SIG-M5 (cell line): ENCODE measurements at regions not wholly inside any gene's neighbourhood (a gene's known extent, or its start where the extent isn't known, plus 50 kb on each side); places are given as distances from the start of the nearest gene placed in this dataset.

Source experiments
- DNase-seq: peaks from one replicate; lab custom pipeline; 2025; lab: John Stamatoyannopoulos, UW

GRCh38 chr16:64892835-64893785 lies 228.8 kb downstream of the CDH11 start:
- no peak for DNase-seq

GRCh38 chr16:64889446-64889845 lies 232.4 kb downstream of the CDH11 start:
- DNase-seq = no peak

- no peak for DNase-seq
These were observed 234.2 kb downstream of the CDH11 start for GRCh38 chr16:64887651-64888050.

GRCh38 chr16:64882078-64882784 lies 239.6 kb downstream of the CDH11 start:
- no peak for DNase-seq

- DNase-seq = no peak
These were observed 240.9 kb downstream of the CDH11 start for GRCh38 chr16:64880994-64881393.

DNA sequence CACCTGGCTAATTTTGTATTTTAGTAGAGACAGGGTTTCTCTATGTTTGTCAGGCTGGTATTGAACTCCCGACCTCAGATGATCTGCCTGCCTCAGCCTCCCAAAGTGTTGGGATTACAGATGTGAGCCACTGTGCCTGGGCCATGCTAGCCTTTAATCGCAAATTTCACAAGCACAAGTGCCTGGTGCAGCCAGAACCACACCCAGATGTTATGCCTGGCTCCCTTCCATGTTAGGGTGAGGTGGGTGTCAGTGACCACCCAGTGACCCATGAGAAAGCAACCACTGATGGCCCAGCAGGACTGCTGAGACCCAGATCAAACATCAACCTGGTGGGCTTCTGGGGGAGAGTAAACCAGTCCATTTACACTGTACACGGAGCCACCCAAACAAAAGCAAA lies 241.9 kb downstream of the CDH11 start:
- DNase-seq = no peak

GRCh38 chr16:64878940-64879339 lies 242.9 kb downstream of the CDH11 start:
- no peak for DNase-seq

- DNase-seq = no peak
These were observed 249.8 kb downstream of the CDH11 start for GRCh38 chr16:64872101-64872500.

DNA sequence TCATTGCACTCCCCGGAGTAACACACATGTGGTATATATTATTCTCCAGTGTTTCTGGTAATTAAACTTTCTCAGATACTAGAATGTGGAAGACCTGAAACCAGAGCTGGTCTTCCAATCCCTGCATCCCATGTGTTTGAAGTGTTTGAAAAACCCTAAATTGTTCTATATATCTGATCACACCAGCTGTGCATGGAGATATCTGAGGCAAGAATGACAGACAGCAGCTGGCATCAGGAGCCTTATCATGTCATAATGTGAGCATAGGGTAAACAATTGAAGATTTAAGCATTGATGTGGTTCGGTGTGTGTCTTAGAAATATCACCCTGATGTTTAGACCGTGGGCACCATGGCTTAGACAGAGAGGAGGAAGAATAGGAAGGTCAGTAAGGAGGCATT lies 251.0 kb downstream of the CDH11 start:
- DNase-seq = no peak

- DNase-seq = no peak
These were observed 252.1 kb downstream of the CDH11 start for GRCh38 chr16:64869781-64870180.

- no peak for DNase-seq
These were observed 255.8 kb downstream of the CDH11 start for GRCh38 chr16:64866021-64866420.

GRCh38 chr16:64865069-64865696 lies 256.7 kb downstream of the CDH11 start:
- no peak for DNase-seq

GRCh38 chr16:64864232-64864809 lies 257.5 kb downstream of the CDH11 start:
- no peak for DNase-seq

GRCh38 chr16:64858076-64858475 lies 263.8 kb downstream of the CDH11 start:
- DNase-seq = no peak

DNA sequence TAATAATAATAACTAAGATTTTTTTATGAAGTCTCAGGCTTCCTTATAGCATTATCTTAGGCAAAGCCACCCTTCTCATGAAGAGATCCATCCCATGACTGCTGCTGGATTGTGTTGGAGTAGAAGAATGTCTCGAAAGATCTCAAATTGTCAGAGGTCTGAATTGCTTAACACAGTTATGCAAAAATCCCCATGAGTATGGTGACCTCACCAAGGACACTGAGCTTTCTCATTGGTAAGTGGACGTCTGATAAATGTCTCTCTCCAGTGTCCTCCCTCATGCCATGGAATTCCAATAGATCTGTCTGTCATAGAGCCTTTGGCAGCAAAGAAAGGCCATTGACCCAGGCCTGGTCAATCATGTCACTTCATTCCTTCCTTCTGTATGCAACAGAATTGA lies 264.5 kb downstream of the CDH11 start:
- DNase-seq = no peak

DNA sequence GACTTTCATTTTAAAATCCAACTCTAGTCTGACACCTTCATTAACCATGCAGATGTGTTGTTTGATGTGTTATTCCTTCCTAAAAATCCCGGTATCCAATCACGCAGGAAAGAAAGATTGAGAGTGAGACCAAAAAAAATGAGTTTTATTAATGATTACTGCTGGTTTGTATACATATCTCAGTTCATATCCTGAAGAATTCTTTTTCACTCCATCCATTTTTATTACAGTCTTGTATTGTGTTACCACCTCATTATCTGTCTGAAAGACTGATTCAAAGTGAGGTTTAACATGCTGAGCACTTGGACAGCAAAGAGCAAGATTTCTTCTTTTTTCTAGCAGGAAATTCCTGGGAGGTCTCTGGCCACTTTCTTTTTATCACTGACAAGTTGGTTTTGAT lies 268.3 kb downstream of the CDH11 start:
- DNase-seq = no peak

GRCh38 chr16:64846966-64847365 lies 274.9 kb downstream of the CDH11 start:
- DNase-seq = no peak

DNA sequence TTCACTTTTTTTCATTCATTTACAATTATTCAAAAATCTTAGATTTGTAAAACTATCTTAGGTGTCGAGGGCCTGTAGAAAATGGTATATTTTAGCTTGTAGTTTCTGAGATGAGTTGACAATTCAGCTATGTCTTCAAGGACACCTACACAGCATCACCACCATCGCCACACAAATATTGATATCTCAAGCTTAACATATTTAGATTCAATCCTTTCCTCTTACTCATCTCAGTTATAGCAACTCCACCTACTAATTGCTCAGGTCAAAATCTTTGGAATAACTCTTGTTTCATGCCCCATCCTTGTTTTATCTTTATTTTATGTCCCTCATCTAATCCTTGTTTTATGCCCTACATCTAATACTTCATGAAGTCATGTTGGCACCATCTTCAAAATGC lies 276.8 kb downstream of the CDH11 start:
- DNase-seq = no peak

- no peak for DNase-seq
These were observed 280.4 kb downstream of the CDH11 start for GRCh38 chr16:64841482-64841881.

- no peak for DNase-seq
These were observed 280.8 kb downstream of the CDH11 start for GRCh38 chr16:64841071-64841470.

GRCh38 chr16:64830653-64831052 lies 291.2 kb downstream of the CDH11 start:
- DNase-seq = no peak

GRCh38 chr16:64829678-64830077 lies 292.2 kb downstream of the CDH11 start:
- DNase-seq = no peak
